HCT116 (cell line): ENCODE measurements at regions not wholly inside any gene's neighbourhood (a gene's known extent, or its start where the extent isn't known, plus 50 kb on each side); places are given as distances from the start of the nearest gene placed in this dataset.

Experiments used
- ATAC-seq: fragments of 200-7000 bp; cut with Tn5 transposase; 2 replicates; pipeline ENCODE4 v1.9.1; 2020; ENCODE audit warnings: mild to moderate bottlenecking, moderate library complexity
- BruUV-seq: library from RNA; stranded (reverse); fragments of 400-500 nt; replicated peaks from 2 replicates; lab custom pipeline; 2021; lab: Mats Ljungman, UMichigan
- CTCF ChIA-PET: fragments of 300-600 bp; sonication (Branson Sonifier 250); formaldehyde crosslinking; loops from one replicate; lab custom pipeline; 2021; ENCODE audit warnings: antibody characterized with exemption; lab: Charles Lee
- POLR2A ChIA-PET: fragments of 300-600, 350-600 bp; sonication (Branson Sonifier 250); formaldehyde crosslinking; loops from one replicate; lab custom pipeline; 2021; ENCODE audit warnings: antibody characterized with exemption; lab: Charles Lee
- RAD21 ChIA-PET, 2 experiments: fragments of 300-600 bp; sonication (Branson Sonifier 250); formaldehyde crosslinking; loops; one replicate each; lab custom pipeline; 2023; ENCODE audit warnings: low total read pairs in 2 of 2; ENCODE audit not compliant: uncharacterized antibody in 2 of 2, unreplicated experiment in 2 of 2, low non-redundant PET in 1 of 2; lab: Charles Lee
- DNase-seq: peaks from one replicate; pipeline ENCODE4 v3.0.0-alpha.2; 2010; ENCODE audit warnings: low read depth, low spot score
- H2AFZ ChIP-seq: fragments of 200-600 bp; shearing (Covaris generic), sonication (generic); 2 replicates; pipeline ENCODE4 v1.6.1; 2017; ENCODE audit warnings: low read depth, mixed run types, mixed read lengths, antibody characterized with exemption, low read length; ENCODE audit not compliant: poor library complexity, severe bottlenecking
- H3K27ac ChIP-seq: 2 replicates; pipeline ENCODE4 v1.5.1; 2012; ENCODE audit warnings: low read depth, low read length
- H3K27me3 ChIP-seq: fragments of 200-600 bp; sonication (generic); 2 replicates; pipeline ENCODE4 v1.6.1; 2016; ENCODE audit warnings: mixed run types, low read length, mixed read lengths; ENCODE audit not compliant: insufficient read depth
- H3K36me3 ChIP-seq, 2 experiments: fragments of 200-500 bp in 1 of 2; fragments of 200-600 bp in 1 of 2; sonication (Bioruptor generic) in 1 of 2; sonication (generic) in 1 of 2; 2 replicates each; pipeline versions ENCODE4 v1.5.1 to v1.6.1; 2014 to 2016; ENCODE audit warnings: low read length in 2 of 2, inconsistent platforms in 1 of 2, mixed read lengths in 1 of 2, mixed run types in 1 of 2; ENCODE audit not compliant: insufficient read depth in 2 of 2, control insufficient read depth in 1 of 2
- H3K4me1 ChIP-seq, 2 experiments: fragments of 200-600 bp in 1 of 2; sonication (generic) in 1 of 2; 2 replicates each; pipeline versions ENCODE4 v1.5.1 to v1.6.1; 2012 to 2017; ENCODE audit warnings: low read length in 2 of 2, inconsistent platforms in 1 of 2, mild to moderate bottlenecking in 1 of 2, mixed read lengths in 1 of 2, mixed run types in 1 of 2, moderate library complexity in 1 of 2; ENCODE audit not compliant: insufficient read depth in 2 of 2, control insufficient read depth in 1 of 2
- H3K4me2 ChIP-seq: fragments of 200-600 bp; sonication (generic); 2 replicates; pipeline ENCODE4 v1.6.1; 2017; ENCODE audit warnings: mixed run types, low read length, mixed read lengths
- H3K4me3 ChIP-seq, 2 experiments: fragments of 200-600 bp in 1 of 2; sonication (generic) in 1 of 2; replicated peaks in 1 of 2; 2 replicates each; pipeline ENCODE4 v1.5.1; 2011 to 2016; ENCODE audit warnings: low read length in 2 of 2, control low read depth in 1 of 2, low read depth in 1 of 2, mild to moderate bottlenecking in 1 of 2, mixed read lengths in 1 of 2, mixed run types in 1 of 2
- H3K79me2 ChIP-seq: fragments of 200-600 bp; sonication (generic); 2 replicates; pipeline ENCODE4 v1.6.1; 2017; ENCODE audit warnings: mild to moderate bottlenecking, mixed run types, low read length, moderate library complexity, mixed read lengths; ENCODE audit not compliant: insufficient read depth
- H3K9ac ChIP-seq: fragments of 200-600 bp; sonication (generic); 2 replicates; pipeline ENCODE4 v1.6.1; 2016; ENCODE audit warnings: low read length, mixed read lengths
- H3K9me2 ChIP-seq: fragments of 200-600 bp; sonication (generic), shearing (Covaris generic); 2 replicates; pipeline ENCODE4 v1.6.1; 2017; ENCODE audit warnings: mixed run types, mild to moderate bottlenecking, moderate library complexity; ENCODE audit not compliant: insufficient read depth
- H3K9me3 ChIP-seq, 2 experiments: fragments of 200-500 bp in 1 of 2; fragments of 200-600 bp in 1 of 2; sonication (Bioruptor generic) in 1 of 2; sonication (generic) in 1 of 2; 2 replicates each; pipeline ENCODE4 v1.6.1; 2014 to 2017; ENCODE audit warnings: low read length in 2 of 2, mixed read lengths in 2 of 2, inconsistent platforms in 1 of 2, low read depth in 1 of 2, mild to moderate bottlenecking in 1 of 2, mixed run types in 1 of 2, moderate library complexity in 1 of 2; ENCODE audit not compliant: control insufficient read depth in 1 of 2, insufficient read depth in 1 of 2
- H4K20me1 ChIP-seq: fragments of 200-600 bp; sonication (generic), shearing (Covaris generic); 2 replicates; pipeline ENCODE4 v1.6.1; 2017; ENCODE audit warnings: mixed run types, mild to moderate bottlenecking, moderate library complexity; ENCODE audit not compliant: insufficient read depth
- ATF3 ChIP-seq: IDR thresholded peaks from 2 replicates; pipeline ENCODE4 v1.6.1; 2012
- CEBPB ChIP-seq: IDR thresholded peaks from 2 replicates; pipeline ENCODE4 v1.6.1; 2012; ENCODE audit warnings: low read depth
- EGR1 ChIP-seq: IDR thresholded peaks from 2 replicates; pipeline ENCODE4 v1.6.1; 2012; ENCODE audit warnings: low read depth
- FOSL1 ChIP-seq: IDR thresholded peaks from 2 replicates; pipeline ENCODE4 v1.6.1; 2012; ENCODE audit warnings: low read depth
- SIN3A ChIP-seq: IDR thresholded peaks from 2 replicates; pipeline ENCODE4 v1.6.1; 2012; ENCODE audit warnings: low read depth
- SRF ChIP-seq: IDR thresholded peaks from 2 replicates; pipeline ENCODE4 v1.6.1; 2012; ENCODE audit warnings: low read depth
- YY1 ChIP-seq: IDR thresholded peaks from 2 replicates; pipeline ENCODE4 v1.6.1; 2011; ENCODE audit warnings: low read length, low read depth, moderate library complexity, mild to moderate bottlenecking; ENCODE audit not compliant: insufficient replicate concordance; ENCODE audit errors: extremely low read depth
- ZNF274 ChIP-seq: fragments of 200-500 bp; sonication (Bioruptor generic); IDR thresholded peaks from 2 replicates; pipeline ENCODE4 v1.6.1; 2014; ENCODE audit warnings: mild to moderate bottlenecking, low read depth, low read length, inconsistent platforms
- intact Hi-C: fragments of 100-400 bp; cut with micrococcal nuclease; formaldehyde crosslinking; loops from 2 replicates; pipeline ENCODE4 v1.10.0; 2022
- TF ChIP-seq, protein P1 (sequence below): IDR thresholded peaks from 2 replicates; pipeline ENCODE4 v1.6.1; 2012; ENCODE audit warnings: low read depth

GRCh38 chr1:220430586-220430985 is 97.3 kb upstream of the MARK1 start:
- Histone ChIP-seq H3K9me2 (no peaks in the 10 kb centered on the region), H2AFZ (no peak overlapping the region)
- no TSS peak for BruUV-seq

More at GRCh38 chr1:220430586-220430985, 97.3 kb upstream of the MARK1 start:
- TF ChIP-seq FOSL1 (no peak), ATF3 (no peak), EGR1 (no peak), ZNF274 (no peak), SRF (no peak), SIN3A (no peak), YY1 (no peak), CEBPB (no peak)
- TF ChIP-seq, protein P1, sequence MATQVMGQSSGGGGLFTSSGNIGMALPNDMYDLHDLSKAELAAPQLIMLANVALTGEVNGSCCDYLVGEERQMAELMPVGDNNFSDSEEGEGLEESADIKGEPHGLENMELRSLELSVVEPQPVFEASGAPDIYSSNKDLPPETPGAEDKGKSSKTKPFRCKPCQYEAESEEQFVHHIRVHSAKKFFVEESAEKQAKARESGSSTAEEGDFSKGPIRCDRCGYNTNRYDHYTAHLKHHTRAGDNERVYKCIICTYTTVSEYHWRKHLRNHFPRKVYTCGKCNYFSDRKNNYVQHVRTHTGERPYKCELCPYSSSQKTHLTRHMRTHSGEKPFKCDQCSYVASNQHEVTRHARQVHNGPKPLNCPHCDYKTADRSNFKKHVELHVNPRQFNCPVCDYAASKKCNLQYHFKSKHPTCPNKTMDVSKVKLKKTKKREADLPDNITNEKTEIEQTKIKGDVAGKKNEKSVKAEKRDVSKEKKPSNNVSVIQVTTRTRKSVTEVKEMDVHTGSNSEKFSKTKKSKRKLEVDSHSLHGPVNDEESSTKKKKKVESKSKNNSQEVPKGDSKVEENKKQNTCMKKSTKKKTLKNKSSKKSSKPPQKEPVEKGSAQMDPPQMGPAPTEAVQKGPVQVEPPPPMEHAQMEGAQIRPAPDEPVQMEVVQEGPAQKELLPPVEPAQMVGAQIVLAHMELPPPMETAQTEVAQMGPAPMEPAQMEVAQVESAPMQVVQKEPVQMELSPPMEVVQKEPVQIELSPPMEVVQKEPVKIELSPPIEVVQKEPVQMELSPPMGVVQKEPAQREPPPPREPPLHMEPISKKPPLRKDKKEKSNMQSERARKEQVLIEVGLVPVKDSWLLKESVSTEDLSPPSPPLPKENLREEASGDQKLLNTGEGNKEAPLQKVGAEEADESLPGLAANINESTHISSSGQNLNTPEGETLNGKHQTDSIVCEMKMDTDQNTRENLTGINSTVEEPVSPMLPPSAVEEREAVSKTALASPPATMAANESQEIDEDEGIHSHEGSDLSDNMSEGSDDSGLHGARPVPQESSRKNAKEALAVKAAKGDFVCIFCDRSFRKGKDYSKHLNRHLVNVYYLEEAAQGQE = no peak
- no peaks in the 10 kb centered on the region for H3K79me2 ChIP-seq
- no peaks in the 10 kb centered on the region for H3K36me3 ChIP-seq
- no peaks in the 10 kb centered on the region for H3K9me3 ChIP-seq
- no peak overlapping the region for H3K27ac ChIP-seq
- no peak overlapping the region for H3K9ac ChIP-seq
- intact Hi-C loops = no loop called here
- H3K27me3 ChIP-seq = no peaks in the 10 kb centered on the region
- DNase-seq (no peak), ATAC-seq (no peak)
- peaks cover 4 to 22% of the 10 kb centered on the region in 2 experiments; a peak in 3 of 4 replicates for H3K4me1 ChIP-seq
- no peaks in the 10 kb centered on the region for H4K20me1 ChIP-seq
- ChIA-PET POLR2A (interaction anchor here (1.1 kb wide), 1 partner anchor 10 kb away, joined by 3 read pairs; no protein-coding TSS in a partner anchor), CTCF (no interaction called here), RAD21 (no interaction called here)
- no peak overlapping the region for H3K4me2 ChIP-seq
- no peak overlapping the region for H3K4me3 ChIP-seq
